Fibroblast of mammary gland (primary cell): ENCODE measurements at regions not wholly inside any gene's neighbourhood (a gene's known extent, or its start where the extent isn't known, plus 50 kb on each side); places are given as distances from the start of the nearest gene placed in this dataset.
A peak's percentile ranks its signal among the peaks of the same experiment; 100 is the strongest.

Source experiments
- DNase-seq: peaks from one replicate; pipeline ENCODE4 v3.0.0-alpha.2; 2010; ENCODE audit warnings: low read depth
- H3K4me3 ChIP-seq: 2 replicates; pipeline ENCODE4 v1.5.1; 2011; ENCODE audit warnings: low read depth, mild to moderate bottlenecking, low read length, moderate library complexity; ENCODE audit not compliant: control insufficient read depth
- TF ChIP-seq, protein P1 (sequence below): conservative IDR thresholded peaks from 2 replicates; pipeline ENCODE4 v1.5.1; 2011; ENCODE audit warnings: low read depth, low read length, inconsistent platforms; ENCODE audit not compliant: control insufficient read depth, insufficient read depth

- no peak for DNase-seq
- TF ChIP-seq, protein P1, sequence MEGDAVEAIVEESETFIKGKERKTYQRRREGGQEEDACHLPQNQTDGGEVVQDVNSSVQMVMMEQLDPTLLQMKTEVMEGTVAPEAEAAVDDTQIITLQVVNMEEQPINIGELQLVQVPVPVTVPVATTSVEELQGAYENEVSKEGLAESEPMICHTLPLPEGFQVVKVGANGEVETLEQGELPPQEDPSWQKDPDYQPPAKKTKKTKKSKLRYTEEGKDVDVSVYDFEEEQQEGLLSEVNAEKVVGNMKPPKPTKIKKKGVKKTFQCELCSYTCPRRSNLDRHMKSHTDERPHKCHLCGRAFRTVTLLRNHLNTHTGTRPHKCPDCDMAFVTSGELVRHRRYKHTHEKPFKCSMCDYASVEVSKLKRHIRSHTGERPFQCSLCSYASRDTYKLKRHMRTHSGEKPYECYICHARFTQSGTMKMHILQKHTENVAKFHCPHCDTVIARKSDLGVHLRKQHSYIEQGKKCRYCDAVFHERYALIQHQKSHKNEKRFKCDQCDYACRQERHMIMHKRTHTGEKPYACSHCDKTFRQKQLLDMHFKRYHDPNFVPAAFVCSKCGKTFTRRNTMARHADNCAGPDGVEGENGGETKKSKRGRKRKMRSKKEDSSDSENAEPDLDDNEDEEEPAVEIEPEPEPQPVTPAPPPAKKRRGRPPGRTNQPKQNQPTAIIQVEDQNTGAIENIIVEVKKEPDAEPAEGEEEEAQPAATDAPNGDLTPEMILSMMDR, result no peak
- no peak overlapping the region for H3K4me3 ChIP-seq
Observed at GRCh38 chr3:16692486-16693344, 87.5 kb upstream of the DAZL start.

DNA sequence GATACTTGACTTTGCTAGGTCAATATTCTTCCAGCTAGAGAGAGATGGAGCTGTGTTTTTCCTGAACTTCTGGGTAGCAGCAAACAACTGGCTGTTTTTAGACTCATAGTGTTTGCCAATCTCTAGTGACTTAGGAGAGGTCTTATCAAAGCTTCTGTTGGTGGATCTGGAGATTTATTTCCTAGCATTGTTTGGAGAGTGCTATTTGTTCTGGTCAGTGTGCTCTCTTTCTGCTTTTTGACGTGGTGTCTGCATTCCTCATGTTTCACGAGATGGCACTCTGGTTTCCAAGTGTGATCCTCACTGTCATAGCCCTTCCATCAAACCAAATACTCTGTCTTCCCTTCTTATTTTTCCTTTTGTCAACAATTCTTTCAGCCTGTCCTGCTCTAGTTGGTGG is 88.6 kb upstream of the DAZL start:
- no peak overlapping the region for H3K4me3 ChIP-seq
- DNase-seq, result no peak
- TF ChIP-seq, protein P1, result no peak

DNA sequence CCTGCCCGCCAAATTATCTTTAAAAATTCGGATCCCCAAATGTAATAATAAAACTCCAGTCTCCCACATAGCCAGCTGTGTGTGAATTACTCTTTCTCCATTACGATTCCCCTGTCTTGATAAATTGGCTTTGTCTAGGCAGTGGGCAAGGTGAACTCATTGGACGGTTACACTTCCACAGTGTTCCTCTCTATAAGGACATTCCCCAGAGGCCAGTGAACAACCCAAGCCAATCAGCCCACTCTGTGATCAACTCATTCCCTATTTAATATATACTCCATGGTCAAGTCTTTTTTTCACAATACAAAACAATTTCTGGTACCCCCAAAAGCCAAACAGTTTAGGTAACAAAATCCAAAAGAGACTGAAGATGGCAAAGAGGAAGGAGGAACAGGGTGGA is 90.5 kb upstream of the DAZL start:
- TF ChIP-seq, protein P1, result no peak
- no peak for DNase-seq
- H3K4me3 ChIP-seq, result no peak overlapping the region

GRCh38 chr3:16697443-16698147 is 92.4 kb upstream of the DAZL start:
- no peak overlapping the region for H3K4me3 ChIP-seq
- TF ChIP-seq, protein P1, result no peak
- peak; percentile 90 for DNase-seq

DNA sequence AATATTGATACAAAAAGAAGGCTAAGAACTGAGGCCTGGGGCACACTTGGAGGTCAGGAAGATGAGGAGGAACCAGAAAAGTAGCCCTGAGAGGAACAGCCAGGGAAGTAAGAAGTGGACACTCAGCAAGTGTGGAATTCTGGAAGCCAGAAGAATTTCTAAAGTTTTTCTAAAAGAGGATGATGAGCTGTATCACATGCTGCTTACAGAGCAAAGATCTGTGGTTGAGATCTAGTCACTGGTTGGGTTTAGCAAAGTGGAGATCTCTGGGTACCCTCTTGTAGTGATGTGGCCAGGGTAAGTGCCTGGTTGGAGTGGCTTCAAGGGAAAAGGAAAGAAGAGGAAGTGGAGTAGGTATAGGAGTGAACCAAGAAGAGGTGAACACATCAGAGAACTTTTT is 95.4 kb upstream of the DAZL start:
- DNase-seq, result no peak
- no peak overlapping the region for H3K4me3 ChIP-seq
- TF ChIP-seq, protein P1, result no peak

- TF ChIP-seq, protein P1, result no peak
- no peak overlapping the region for H3K4me3 ChIP-seq
- DNase-seq, result no peak
Observed at GRCh38 chr3:16704941-16705340, 99.7 kb upstream of the DAZL start.
